ENCODE measurements at regions not wholly inside any gene's neighbourhood (a gene's known extent, or its start where the extent isn't known, plus 50 kb on each side); places are given as distances from the start of the nearest gene placed in this dataset.
A peak's percentile ranks its signal among the peaks of the same experiment; 100 is the strongest.
"Not testable (repeated sequence)": the region's sequence is repeated elsewhere in the genome, so short reads cannot be mapped to it uniquely, and the experiment has no call there.

DNA sequence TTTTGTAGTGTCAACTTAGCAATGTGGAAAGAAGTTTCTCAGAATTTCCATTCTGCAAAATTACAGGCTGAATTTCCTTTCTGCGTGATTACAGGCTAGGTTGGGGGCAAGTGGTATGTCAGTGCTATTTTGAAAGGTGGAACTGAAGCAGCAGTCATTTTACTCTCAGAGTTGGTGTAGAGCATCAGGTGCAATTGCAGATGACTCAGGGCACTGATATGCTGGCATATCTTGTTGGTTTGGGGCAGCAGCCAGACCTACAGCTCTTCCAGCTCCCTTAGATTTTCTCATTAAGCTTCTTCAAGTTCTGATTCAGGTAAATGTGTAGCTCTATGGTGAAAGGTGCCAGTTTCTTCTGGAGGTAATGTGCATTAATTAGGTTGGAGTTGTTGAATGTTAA is 930.7 kb upstream of the PCDH10 start:
- no peak for TF ChIP-seq CTCF (IDR thresholded peaks at IDR 0.05; ENCODE audit: insufficient read depth, low read depth, low read length, missing control alignments)
- DNase-seq (ENCODE audit: low read depth): peak; percentile 50

GRCh38 chr4:132227151-132227856 is 921.8 kb upstream of the PCDH10 start:
- DNase-seq (ENCODE audit: low read depth): no peak
- H3K4me3 ChIP-seq (ENCODE audit: low read length): no peak overlapping the region
- TF ChIP-seq CTCF (IDR thresholded peaks at IDR 0.05; ENCODE audit: insufficient read depth, low read depth, low read length, missing control alignments): no peak

More for the DNA sequence above, 930.7 kb upstream of the PCDH10 start:
- no peak overlapping the region for H3K4me3 ChIP-seq (ENCODE audit: low read length)

- peak; percentile 67 for TF ChIP-seq CTCF (IDR thresholded peaks at IDR 0.05; ENCODE audit: insufficient read depth, low read depth, low read length, missing control alignments)
- H3K4me3 ChIP-seq (ENCODE audit: low read length): not testable (repeated sequence)
- DNase-seq (ENCODE audit: low read depth): peak; percentile 47
Measured at GRCh38 chr4:132227857-132228165, 921.3 kb upstream of the PCDH10 start.

GRCh38 chr4:132228676-132229075 is 920.4 kb upstream of the PCDH10 start:
- H3K4me3 ChIP-seq (ENCODE audit: low read length): no peak overlapping the region
- no peak for TF ChIP-seq CTCF (IDR thresholded peaks at IDR 0.05; ENCODE audit: insufficient read depth, low read depth, low read length, missing control alignments)
- no peak for DNase-seq (ENCODE audit: low read depth)

DNA sequence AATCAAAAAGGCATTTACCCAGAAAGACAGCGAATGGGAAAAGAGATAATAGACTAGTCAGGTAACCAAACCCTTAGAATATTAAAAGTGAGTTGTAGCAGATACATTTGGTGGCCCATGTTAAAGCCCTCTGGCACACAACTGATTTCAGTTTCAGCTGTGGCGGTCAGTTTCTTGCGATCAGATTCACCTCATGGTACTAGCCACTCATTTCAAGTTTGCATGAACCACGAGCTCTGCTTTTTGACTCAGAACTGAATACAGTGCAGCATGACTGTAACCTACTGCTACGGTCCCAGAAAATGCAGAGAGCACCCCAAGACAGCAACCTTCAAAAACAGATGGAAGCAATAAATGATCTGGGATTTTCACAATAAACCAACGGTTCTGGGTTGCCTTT is 919.1 kb upstream of the PCDH10 start:
- DNase-seq (ENCODE audit: low read depth): no peak

DNA sequence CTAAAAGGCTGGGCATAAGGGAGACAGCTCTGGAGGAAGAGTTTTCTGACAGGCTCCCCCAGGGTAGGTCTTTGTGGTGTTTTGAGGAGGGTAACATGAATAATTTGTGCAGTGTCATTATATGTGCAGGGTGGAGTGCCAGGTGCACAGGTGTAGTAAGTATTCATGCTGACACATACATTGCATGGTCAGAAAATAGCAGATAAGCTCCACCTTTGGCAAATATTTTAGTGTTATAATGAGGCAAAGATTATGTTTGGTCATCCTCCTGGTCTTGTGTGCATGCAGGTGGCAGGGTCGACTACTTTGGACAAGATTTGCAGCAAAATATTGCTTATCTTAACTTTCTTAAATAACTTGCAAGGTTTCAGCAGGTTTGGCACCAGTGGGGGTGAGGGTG is 910.4 kb upstream of the PCDH10 start:
- TF ChIP-seq CTCF (IDR thresholded peaks at IDR 0.05; ENCODE audit: insufficient read depth, low read depth, low read length, missing control alignments): no peak
- no peak for DNase-seq (ENCODE audit: low read depth)
- H3K4me3 ChIP-seq (ENCODE audit: low read length): no peak overlapping the region

More for the DNA sequence above, 919.1 kb upstream of the PCDH10 start:
- no peak for TF ChIP-seq CTCF (IDR thresholded peaks at IDR 0.05; ENCODE audit: insufficient read depth, low read depth, low read length, missing control alignments)
- H3K4me3 ChIP-seq (ENCODE audit: low read length): no peak overlapping the region

DNA sequence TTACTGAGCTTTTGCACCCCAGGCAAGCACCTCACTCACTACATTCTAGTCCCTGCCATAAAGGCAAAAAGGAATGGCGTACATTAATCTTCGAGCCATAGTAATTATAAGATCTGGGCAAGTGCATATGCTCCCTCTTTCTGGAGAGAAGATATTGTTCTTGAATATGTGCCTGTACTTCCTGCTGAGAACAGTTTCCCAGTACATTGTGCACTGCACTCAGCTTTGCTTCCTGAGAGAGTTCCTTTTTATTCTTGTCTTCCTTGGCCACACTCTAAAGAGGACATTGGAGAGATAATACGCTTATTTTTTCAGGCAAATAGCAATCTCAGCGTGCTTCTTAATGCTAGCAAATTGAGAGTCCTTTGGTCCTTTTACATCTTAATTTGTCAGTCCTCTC is 909.0 kb upstream of the PCDH10 start:
- no peak for DNase-seq (ENCODE audit: low read depth)
- no peak for TF ChIP-seq CTCF (IDR thresholded peaks at IDR 0.05; ENCODE audit: insufficient read depth, low read depth, low read length, missing control alignments)
- H3K4me3 ChIP-seq (ENCODE audit: low read length): no peak overlapping the region
